ENCODE measurements at regions not wholly inside any gene's neighbourhood (a gene's known extent, or its start where the extent isn't known, plus 50 kb on each side); places are given as distances from the start of the nearest gene placed in this dataset.

DNA sequence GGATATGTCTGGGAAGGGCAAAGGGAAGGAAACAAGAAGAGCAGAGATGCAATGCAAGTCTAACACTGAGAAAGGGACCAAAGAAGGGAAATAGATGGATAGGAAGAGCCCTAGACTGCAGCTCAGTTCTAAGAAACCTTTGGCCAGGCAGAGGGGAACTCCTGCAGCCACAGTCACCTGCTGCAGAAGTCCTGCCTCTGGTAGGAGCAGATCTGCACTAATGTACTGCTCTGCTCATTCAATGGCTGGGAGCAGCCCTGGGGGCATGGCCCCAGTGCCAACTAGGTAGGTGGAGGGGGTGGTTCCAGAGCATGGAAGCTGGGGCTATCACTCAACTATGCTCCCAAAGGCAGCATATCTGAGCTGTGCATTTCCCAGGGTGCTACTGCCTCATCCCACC, 388.9 kb downstream of the PCNX1 start:
- no peak for DNase-seq

DNA sequence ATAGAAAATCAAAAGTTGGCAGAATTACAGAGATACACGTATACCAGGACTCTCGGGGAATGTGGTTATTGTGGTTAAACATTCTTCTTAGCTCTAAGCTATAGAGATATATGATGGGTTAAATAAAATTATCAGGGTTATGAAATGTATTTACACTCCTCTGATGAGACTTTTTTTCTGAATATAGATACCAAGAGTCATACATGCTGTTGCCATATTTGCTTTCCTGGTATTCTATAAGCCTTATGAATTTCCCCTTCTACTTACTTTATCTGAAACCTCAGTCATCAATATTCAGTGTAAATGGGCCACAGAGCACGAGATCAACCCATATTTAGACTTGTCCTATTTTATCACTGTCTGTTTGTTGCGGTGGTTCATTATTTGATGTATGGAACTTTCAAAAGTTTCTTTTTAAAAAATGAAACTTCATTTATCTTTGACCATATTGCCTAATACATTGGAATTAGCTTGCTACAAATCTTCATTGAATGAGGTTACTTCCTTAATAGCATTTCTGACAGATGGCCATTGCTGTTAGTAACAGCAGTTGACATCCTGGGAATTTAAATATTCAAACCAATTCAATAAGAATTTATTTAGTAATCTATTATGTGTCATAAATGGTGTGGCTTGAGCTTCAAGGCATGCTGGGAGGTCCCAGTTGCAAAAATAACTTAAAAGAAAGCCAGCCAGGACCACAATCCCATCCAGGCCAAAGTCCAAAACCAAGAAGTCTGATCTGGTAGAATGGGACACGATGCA, 393.5 kb downstream of the PCNX1 start:
- DNase-seq, result no peak

DNA sequence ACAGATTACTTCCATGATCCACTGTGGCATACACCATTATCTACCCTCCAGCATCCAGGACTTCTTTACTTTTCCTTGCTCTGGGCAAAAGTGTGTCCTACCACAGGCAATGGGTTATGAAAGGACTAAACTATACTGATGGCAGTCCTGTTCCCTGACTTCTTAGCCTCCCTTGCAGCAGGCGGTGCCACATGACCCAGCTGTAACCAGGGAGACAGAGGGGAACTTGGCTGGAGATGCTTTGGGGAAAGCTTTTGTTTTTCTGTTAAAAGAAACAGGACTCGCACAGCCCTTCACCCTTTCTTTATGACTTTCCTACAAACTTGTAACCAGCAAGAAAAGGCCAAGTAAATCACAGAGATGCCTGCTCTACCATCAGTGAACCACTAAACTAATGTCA, 394.4 kb downstream of the PCNX1 start:
- no peak for DNase-seq

DNA sequence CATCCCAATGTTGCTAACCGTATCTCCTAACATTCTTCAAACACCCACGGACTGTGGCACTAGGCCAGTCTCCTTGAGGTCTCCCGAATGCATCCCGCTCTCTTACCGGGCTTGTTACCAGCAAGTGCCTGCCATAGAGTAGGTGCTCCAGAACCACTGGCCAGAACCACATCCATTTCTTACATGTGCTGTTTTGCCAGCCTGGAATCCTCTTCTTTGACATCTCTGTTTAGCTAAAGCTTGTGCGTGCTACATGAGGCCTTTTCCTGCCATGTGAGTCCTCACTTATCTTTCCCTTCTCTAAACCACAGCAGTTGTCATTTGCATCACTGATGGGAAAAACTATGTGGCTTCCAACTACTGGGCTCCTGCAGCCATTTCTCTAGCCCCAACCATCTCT, 397.4 kb downstream of the PCNX1 start:
- no peak for DNase-seq

DNA sequence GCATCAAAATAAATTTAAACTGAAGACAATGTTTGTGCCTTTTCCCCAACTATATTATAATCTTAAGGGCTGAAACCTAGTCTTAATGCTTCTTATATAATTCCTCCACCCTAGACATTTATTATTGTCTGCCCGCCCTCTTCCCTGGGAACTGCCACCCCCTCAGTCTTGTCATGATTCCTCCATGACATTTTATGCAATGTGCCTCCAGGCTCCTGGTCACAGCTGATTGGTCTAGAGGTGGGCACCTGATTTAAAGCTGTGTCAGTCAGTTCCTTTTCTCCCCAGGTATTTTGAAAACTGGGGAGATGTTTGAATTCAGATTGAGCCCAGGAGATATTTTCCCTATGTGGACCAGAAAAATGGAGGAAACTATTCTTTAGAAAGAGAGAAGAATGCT, 401.4 kb downstream of the PCNX1 start:
- no peak for DNase-seq

DNA sequence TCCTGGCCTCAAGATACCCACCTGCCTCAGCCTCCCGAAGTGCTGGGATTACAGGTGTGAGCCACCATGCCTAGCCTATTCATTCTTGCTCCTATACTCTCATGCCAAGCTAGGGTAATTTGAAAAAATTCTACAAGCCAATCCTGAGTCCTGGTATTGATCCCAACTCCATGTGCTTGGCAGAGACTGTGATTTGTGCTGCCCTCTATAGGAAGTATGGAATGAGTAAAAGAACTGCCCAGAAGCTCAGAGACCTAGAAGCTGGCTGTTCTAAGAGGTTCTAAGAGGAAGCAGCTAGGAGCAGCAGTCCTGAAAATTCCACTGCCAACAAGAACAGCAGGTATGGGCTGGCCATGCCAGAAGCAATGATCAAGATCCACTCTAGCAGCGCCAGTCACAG, 402.5 kb downstream of the PCNX1 start:
- no peak for DNase-seq

DNA sequence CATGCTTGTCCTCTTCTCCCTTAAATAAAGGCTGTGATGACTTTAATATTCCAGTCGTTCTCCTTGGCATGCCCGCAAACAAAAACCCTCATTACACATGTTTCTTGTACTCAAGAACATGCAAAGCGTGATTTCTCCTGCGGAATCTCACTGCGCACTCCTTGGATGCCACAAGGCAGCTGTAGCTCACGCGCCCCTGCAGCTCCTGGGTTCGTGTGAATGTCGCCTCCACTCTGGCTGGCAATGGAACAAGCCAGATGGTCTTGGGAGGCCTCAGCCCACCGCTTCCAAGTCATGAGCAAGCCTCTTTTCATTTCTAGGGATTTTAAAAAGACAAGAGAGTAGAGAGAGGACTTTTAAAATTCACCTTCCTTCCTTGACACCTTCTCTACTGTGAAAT, 403.8 kb downstream of the PCNX1 start:
- no peak for DNase-seq

DNA sequence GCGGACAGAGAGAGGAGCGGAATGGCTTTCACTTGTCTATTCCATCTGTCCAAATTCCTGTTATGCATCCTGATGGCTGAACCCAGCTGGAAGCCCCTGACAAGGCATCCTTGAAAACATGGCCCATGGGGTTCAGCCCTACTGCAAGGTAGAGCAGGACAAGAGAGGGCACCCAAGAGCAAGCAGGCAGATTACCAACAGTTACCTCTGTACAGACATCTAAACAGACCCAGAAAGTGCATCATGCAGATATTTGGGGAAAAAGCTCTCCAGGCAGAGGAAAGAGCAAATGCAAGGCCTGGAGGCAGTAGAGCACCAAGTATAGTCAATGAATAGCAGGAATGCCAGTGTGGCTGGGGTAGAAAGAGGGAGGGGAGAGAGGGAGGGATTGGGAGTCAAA, 407.5 kb downstream of the PCNX1 start:
- DNase-seq, result no peak

DNA sequence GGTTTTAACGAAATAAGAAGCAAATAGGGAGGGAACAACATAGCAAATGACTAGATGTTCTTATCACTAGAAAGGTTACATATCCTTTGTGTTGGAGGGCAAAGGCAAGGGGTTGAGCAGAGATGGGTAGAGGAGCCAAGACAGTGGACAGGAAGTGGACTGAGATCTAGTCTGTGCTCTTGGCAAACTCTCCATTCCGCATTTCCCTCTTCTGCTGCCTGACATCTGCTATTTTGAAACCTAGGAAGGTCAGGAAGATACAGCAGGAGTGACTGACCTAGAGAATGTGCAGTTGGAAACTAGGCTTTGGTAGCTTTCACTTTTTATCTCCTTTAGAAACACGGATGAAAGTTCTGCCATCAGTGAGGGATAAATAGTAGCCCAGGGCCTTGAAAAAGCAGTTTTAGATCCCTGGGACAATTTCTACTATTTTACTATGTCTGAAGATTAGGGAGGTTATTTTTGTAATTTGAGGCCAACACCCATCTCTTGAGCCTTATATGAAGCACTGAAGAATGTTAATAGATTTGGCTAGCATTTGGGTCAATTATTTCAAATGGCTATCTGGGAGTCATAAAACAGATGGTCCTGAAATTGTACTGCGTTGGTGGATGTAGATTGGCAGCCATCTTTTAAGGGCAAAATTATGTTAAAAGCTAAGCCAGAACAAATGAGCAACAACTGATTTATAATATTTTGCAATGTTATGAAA, 410.3 kb downstream of the PCNX1 start:
- no peak for DNase-seq

DNA sequence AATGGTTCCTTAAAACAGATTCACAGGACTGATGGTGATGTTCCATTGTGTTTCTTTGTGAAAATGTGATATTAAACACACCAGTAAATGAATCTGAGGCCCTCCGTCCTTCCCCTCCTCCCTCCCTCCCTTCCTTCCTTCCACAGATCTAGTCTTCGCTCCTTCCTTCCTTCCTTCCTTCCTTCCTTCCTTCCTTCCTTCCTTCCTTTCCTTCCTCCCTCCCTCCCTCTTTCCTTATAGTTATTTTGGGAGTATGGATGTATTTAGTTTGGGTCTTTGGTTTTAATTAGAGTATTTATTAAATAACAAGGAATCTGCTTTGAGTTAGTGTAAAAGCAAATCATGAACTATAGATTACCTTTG, 410.8 kb downstream of the PCNX1 start:
- DNase-seq, result no peak

DNA sequence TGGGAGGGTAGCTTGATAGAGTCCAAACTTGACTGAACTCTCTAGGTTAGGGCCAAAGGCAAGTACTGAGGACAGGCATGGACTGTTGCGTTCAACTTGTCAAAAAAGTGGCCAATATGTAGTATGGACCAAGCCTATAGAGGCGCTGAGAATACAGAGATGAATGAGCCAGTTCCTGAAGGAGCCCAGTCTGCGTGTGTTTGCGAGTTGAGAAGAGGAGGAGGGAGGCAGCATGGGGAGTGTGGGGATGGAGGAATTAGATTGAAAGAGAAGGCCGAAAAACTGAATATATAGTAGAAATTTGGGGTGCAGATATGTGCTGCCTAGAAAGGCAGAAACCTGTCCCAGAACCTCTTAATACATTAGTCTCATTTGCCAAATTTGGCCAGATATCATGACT, 412.4 kb downstream of the PCNX1 start:
- DNase-seq, result no peak

DNA sequence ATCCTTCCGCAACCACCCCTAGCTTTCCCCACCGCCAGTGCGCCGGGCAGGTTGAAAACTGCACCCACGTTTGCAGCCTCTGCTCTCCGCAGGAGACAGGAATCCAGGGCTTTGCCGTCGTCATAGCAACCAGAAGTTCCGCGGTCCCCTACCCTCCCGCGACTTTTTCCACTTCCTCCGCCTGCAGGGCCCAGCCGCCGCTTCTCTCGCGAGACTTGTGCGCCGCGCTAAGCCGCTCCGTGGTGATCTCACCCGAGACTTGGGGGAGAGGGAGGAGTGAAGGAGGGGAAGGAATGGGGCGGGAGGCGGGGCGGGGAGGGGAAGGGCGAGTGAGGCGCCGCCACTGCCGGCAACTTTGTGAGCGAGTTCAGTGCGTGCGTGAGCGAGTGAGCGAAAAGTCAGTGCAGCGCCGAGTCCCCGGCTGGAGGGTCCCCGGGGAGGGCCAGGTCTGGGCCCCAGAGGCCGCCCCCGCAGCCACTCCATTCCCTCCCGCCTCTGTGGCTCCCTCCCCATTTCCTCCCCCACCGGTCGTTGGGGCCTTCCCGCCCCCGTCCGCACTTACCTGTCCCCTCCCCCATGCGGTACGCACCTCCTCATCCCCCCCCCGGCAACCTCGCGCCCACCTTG, 413.0 kb downstream of the PCNX1 start, which contains the start of gene SIPA1L1:
SIPA1L1 (plus strand) TSS at position 370 of the 627 bp plus-strand sequence.
- DNase-seq, result peak; percentile 98

DNA sequence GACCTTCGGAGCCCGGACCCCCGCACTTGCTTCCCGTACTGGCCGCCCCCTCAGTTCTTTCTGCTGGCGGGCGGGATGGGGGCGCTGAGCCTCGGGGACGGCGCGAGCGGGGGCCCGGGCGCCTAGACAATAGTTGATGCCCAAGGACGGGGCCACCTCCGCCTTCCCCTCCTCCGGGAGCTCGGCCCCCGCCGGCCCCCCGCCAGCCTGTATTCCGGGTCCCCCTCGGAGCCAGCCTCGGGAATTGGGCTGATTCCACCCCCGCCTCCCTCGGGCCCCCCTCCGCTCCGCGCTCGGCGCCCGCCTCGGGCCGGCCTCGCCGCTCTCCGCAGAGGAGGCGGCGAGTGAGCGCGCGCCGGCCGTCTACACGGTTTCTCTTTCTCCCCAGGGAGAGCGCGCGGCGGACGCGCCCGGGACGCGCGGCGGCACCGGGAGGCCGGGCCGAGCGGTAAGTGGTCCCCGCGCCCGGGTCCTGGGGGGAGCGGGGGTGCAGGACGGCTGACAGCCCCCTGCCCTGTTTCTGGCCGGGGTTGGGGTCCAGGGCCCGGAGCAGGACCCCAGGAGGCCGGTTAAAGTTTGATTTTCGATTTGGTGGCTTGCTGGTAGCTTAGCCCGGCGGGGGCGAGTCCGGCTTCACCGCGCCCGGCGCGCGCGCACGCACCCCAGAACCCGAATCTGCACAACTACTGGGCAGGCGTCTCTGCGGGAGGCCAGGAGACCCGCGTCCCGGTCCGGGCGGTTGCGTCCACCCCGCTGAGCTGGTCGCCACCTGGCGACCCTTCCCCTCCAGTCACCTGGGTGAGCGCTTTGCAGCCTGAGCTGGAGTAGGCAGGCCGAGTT, 413.7 kb downstream of the PCNX1 start:
- DNase-seq, result peak; percentile 84

DNA sequence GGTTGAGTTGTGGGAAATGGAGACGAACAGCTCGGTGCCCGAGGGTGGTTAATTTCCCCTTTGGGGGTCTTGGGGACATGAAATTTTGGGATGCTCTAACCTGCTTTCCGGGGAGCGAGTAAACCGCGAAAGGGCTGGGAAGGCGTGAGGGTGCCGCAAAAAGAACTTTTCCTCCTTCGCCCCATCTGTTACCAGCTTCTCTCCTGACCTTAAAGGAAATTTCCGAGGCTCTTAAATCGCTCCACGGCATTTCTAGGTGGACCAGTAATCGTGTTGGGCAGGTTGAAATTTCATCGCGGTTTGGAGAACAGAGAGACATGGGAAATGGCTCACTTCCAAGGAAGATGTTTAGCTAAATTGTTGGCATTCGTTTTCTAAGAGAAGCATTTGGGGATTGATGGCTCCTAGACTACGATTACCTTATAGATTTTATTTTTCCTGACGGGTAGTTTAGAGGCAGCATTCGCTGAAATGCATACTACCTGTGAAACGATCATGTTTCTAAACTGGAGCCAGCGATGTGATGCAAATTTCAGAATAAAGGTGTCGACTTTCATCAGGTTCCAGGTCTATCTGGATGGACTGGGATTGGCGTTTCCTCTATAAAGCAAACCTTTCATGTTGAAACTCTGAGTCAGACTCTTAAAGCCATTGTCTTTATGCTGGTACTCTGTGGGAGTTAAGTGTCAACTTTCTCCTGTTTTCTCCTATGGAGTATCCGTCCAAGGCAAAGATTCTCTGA, 414.5 kb downstream of the PCNX1 start:
- no peak for DNase-seq

DNA sequence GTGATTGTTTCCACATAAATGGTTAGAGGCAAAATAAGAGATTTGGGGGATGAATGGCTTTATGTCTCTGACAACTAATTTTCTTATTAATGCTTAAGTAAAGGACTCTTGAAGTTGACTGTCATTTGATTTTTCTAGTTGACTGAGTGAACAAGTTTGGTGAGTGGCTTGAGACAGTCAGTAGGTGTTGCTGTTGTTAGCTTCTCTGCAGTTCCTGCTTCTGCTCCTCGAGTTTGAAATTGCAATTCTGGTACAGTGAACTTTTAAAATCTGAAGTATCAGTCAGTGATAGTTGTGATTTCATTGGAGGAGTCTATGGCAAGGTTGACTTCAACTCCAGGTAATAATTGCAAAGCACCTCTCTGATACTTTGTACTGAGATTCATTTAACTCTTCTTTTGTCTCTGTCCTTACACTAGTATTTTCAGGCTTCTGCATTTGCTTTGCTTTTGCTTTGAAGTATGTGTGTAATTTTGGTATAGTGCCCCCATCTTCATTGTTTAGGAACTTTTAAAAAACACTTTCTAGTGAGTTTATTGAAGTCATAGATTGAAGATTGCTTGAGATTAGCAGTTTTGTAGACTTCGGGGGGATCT, 415.5 kb downstream of the PCNX1 start:
- no peak for DNase-seq

DNA sequence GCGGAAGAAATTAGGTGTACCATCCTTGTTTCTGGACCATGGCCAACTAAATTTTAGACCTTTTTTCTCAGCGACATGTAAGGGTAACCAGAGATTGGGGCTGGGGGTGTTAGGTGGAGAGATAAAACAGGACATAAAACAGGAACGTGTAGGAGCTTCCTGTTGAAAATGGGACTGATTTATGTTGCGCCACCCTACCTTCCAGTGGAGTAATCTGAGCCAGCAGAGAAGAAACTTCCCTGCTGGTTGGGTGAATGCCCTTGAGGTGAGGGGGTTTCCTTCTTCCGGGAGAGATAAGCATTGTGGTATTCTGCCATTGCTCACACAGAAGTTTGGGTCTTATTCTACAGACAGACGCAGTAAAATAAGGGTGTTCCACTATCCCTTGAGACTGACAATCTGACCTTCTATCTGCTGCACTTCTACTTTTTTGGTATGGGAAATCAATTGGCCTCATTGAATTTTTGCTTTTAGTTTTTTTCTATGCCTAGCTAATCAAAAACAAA, 417.6 kb downstream of the PCNX1 start:
- peak; percentile 62 for DNase-seq

DNA sequence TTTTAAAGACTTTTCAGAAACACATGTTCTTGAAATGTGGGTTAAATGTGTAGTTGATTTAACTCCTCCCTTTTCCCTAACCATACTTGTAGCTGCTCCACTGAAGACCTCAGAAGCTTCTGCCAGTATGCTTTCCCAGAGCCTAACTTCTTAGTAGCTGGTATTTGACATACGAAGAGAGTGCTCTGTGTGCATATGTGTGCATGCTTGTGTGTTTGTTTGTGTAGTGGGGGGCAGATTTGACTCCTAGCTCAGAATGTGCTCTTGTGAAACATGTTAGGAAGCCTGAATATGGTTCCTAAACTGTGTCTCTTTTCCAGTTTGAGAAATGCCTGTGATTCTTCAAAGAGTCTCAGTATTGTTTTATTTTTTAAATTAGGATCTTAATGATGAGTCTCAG, 420.4 kb downstream of the PCNX1 start:
- DNase-seq, result no peak

DNA sequence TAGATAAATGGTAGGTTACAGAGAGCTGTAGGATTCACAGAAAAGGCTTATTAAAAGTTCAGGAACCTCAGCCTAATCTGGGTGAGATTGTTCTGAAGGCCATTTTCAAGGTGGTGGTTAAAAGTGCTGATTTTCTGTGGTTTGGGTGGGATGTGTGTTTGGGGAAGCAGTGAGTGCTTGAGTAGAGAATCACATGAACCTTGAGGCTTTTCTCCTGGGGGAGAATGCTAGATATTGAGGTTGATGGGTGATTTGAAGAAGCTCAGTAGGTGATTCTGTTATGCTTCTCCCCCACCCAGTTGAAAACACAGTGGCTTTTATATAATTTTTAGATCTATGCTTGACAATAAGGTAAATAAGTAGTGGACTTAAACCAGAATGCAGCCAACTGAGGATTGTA, 420.9 kb downstream of the PCNX1 start:
- no peak for DNase-seq

DNA sequence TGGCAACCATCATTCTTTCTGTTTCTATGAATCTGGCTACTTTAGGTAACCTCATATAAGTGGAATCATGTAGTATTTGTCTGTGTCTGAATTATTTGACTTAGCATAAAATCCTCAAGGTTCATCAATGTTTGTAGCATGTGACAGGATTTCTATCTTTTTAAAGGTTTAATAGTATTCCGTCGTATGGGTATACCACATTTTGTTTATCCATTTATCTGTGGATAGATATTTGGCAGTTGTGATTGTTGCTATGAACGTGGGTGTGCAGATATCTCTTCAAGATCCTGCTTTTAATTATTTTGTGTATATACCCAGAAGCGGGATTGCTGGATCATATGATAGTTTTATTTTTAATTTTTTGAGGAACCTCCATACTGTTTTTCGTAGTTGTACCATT, 421.7 kb downstream of the PCNX1 start:
- DNase-seq, result no peak

DNA sequence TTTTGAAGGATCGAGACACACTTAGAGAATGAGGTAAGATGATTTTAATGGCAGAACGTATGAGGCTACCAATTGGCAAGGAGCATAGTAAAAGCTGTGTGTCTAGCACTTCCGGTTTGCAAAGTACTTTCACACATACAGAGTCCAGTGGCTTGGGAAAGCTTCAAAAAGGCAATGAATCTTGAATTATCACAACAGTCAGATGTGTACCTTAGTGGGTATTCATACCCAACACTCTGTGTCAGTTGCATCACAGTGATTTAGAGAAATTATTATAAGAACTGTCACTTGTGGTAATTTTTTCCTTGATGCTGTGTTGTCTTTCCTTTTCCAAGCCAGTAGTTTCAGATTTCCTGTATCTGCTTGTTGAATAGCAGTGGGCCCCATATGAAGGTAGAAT, 424.1 kb downstream of the PCNX1 start:
- DNase-seq, result no peak

DNA sequence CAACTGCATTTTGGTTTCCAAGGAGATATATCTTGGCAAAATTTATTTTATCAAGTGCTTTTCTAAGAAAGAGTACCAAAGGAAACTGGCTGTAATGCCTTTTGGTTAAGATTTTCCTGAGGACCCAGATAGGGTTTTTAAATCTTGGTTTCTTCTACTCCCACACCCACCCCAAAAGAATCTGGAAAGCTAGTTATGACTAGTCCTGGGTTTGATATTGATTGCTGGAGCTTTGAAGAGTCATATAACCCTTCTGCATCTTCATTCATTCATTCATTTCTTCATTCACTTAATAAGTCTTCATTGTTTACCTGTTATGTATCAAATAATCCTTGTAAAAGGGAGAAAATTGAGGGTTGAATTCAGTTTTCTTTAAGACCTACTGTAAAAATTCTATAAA, 425.2 kb downstream of the PCNX1 start:
- DNase-seq, result no peak

DNA sequence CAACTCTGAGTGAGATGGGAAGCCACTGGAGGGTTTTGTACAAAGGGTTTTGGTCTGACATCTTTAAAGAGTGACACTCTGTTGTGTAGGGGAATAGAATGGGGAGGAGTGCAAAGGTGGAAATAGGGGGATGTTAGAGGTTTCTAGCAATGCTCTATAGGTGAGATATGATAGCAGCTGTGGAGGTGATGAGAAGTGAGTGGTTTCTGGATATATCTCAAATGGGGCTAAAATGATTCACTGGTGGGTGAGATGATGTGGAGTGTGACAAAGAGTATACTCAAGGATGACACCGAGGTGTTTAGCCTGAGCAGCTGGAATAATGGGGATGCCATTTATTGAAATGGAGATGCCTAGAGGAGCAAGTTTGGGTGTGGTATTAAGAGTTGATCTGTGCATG, 426.4 kb downstream of the PCNX1 start:
- DNase-seq, result no peak
